MCF 10A (cell line): ENCODE measurements at regions not wholly inside any gene's neighbourhood (a gene's known extent, or its start where the extent isn't known, plus 50 kb on each side); places are given as distances from the start of the nearest gene placed in this dataset.
A peak's percentile ranks its signal among the peaks of the same experiment; 100 is the strongest.
"Not testable (repeated sequence)": the region's sequence is repeated elsewhere in the genome, so short reads cannot be mapped to it uniquely, and the experiment has no call there.

Experiments used
- BruUV-seq: library from RNA; stranded (reverse); fragments of 400-500 nt; replicated peaks from 2 replicates; lab custom pipeline; 2021; lab: Mats Ljungman, UMichigan
- CTCF ChIA-PET: fragments of 300-600 bp; sonication (Branson Sonifier 250); formaldehyde crosslinking; extraction: SDS; loops from one replicate; lab custom pipeline; 2021; ENCODE audit warnings: antibody characterized with exemption, inconsistent platforms; lab: Yijun Ruan, JAX
- POLR2A ChIA-PET: fragments of 300-600, 350-650 bp; sonication (Branson Sonifier 250); formaldehyde crosslinking; extraction: SDS; loops from one replicate; lab custom pipeline; 2020; ENCODE audit warnings: antibody characterized with exemption, inconsistent platforms; lab: Yijun Ruan, JAX
- DNase-seq: peaks from one replicate; pipeline ENCODE4 v3.0.0-alpha.2; 2018; ENCODE audit not compliant: unreplicated experiment
- H3K27ac Mint-ChIP-seq: one replicate; pipeline ENCODE4 v1.8.0; 2022; ENCODE audit warnings: mild to moderate bottlenecking, low read depth, mixed read lengths; ENCODE audit not compliant: unreplicated experiment
- H3K27me3 Mint-ChIP-seq: one replicate; pipeline ENCODE4 v1.8.0; 2022; ENCODE audit warnings: mixed read lengths; ENCODE audit not compliant: insufficient read depth, unreplicated experiment
- H3K36me3 Mint-ChIP-seq: one replicate; pipeline ENCODE4 v1.8.0; 2022; ENCODE audit warnings: mild to moderate bottlenecking, moderate library complexity, mixed read lengths; ENCODE audit not compliant: insufficient read depth, unreplicated experiment
- H3K4me1 Mint-ChIP-seq: one replicate; pipeline ENCODE4 v1.8.0; 2022; ENCODE audit warnings: mixed read lengths; ENCODE audit not compliant: insufficient read depth, unreplicated experiment
- H3K4me3 Mint-ChIP-seq: one replicate; pipeline ENCODE4 v1.8.0; 2022; ENCODE audit warnings: mild to moderate bottlenecking, moderate library complexity, mixed read lengths; ENCODE audit not compliant: unreplicated experiment
- H3K9me3 Mint-ChIP-seq: one replicate; pipeline ENCODE4 v1.8.0; 2022; ENCODE audit warnings: mixed read lengths; ENCODE audit not compliant: unreplicated experiment
- intact Hi-C: fragments of 100-400 bp; cut with micrococcal nuclease; formaldehyde crosslinking; loops from 2 replicates; pipeline ENCODE4 v1.14.1; 2022
- TF ChIP-seq, protein P1 (sequence below): fragments of 200-600 bp; IDR thresholded peaks from one replicate; pipeline ENCODE4 v1.8.0; 2022; ENCODE audit warnings: antibody characterized with exemption, mild to moderate bottlenecking; ENCODE audit not compliant: unreplicated experiment

DNA sequence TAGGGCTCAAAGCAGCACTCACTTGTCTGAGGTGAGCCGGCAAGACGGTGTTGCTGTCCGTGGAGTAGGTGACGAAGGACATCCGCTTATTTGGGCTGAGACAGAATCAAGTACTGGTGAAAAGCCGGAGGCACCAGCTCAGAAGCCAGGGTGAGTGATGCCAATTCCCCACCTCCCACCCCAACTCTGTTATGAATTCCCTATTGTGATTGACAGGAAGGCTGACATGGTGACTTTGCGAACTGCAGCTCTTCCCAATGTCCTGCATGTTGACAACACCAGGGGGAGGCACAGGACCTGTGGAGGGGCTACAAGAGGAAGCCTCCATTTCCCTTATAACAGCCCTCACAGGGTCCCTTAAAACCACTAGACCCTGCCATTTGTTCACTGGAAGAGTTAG lies 52.3 kb upstream of the MSMB start:
- TF ChIP-seq, protein P1, sequence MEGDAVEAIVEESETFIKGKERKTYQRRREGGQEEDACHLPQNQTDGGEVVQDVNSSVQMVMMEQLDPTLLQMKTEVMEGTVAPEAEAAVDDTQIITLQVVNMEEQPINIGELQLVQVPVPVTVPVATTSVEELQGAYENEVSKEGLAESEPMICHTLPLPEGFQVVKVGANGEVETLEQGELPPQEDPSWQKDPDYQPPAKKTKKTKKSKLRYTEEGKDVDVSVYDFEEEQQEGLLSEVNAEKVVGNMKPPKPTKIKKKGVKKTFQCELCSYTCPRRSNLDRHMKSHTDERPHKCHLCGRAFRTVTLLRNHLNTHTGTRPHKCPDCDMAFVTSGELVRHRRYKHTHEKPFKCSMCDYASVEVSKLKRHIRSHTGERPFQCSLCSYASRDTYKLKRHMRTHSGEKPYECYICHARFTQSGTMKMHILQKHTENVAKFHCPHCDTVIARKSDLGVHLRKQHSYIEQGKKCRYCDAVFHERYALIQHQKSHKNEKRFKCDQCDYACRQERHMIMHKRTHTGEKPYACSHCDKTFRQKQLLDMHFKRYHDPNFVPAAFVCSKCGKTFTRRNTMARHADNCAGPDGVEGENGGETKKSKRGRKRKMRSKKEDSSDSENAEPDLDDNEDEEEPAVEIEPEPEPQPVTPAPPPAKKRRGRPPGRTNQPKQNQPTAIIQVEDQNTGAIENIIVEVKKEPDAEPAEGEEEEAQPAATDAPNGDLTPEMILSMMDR: no peak
- no TSS peak for BruUV-seq
- ChIA-PET POLR2A (no interaction called here), CTCF (no interaction called here)
- no peaks in the 10 kb centered on the region for H3K36me3 Mint-ChIP-seq
- no peak for DNase-seq
- intact Hi-C loops: no loop called here
- H3K9me3 Mint-ChIP-seq: no peaks in the 10 kb centered on the region
- peaks cover 20% of the 10 kb centered on the region for H3K27me3 Mint-ChIP-seq
- no peak overlapping the region for H3K27ac Mint-ChIP-seq
- H3K4me3 Mint-ChIP-seq: no peak overlapping the region
- no peaks in the 10 kb centered on the region for H3K4me1 Mint-ChIP-seq

DNA sequence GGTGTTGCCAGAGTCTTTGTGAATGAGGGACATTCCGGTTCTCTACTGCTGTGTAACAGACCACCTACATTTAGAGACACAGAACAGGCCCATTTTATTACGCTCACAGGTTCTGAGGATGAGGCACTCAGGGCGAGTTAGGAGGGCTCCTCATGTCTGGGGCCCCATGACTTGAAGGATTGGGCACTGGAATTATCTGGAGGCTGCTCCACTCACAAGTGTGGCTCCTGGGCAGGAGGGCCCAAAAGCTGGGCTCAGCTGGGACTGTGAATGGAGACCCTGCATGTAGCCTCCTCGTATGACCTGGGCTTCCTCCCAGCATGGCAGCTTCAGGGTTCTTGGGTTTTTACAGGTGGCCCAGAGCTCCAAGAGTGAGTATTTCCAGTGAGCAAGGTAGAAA lies 52.9 kb upstream of the MSMB start:
- DNase-seq, intact Hi-C loops, POLR2A ChIA-PET, H3K4me3 Mint-ChIP-seq, H3K4me1 Mint-ChIP-seq, H3K36me3 Mint-ChIP-seq, BruUV-seq, H3K27ac Mint-ChIP-seq, H3K9me3 Mint-ChIP-seq, CTCF ChIA-PET: not testable (repeated sequence)
- H3K27me3 Mint-ChIP-seq: peaks cover 20% of the 10 kb centered on the region

DNA sequence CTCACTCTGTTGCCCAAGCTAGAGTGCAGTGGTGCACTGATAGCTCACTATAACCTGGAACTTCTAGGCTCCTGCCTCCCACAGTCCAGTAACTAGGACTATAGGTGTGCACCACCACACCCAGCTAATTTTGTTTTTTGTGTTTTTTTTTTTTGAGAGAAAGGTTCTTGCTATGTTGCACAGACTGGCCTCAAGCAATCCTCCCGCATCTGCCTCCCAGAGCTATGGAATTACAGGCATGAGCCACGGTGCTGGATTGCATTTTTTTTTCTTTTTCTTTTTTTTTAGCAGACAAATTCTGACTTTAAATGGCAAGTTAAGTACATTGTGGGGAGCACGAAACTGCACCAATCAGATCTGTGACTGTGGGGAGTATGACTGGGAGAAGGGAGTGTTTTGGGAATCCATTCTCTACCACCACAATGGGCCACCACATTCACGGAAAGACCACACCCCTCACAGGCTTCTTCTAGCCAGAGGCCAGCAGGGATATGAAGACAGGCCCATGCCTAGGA lies 58.1 kb upstream of the MSMB start:
- H3K27me3 Mint-ChIP-seq: peaks cover 46% of the 10 kb centered on the region
- H3K27ac Mint-ChIP-seq: no peak overlapping the region
- intact Hi-C loops: no loop called here
- CTCF ChIA-PET: no interaction called here
- POLR2A ChIA-PET: interaction anchor here (0.7 kb wide), 1 partner anchor 13 kb away, joined by 3 read pairs; no protein-coding TSS in a partner anchor
- H3K9me3 Mint-ChIP-seq: no peaks in the 10 kb centered on the region
- no TSS peak for BruUV-seq
- DNase-seq: no peak
- TF ChIP-seq, protein P1: no peak
- H3K4me3 Mint-ChIP-seq: no peak overlapping the region
- peaks cover 7% of the 10 kb centered on the region for H3K4me1 Mint-ChIP-seq
- no peaks in the 10 kb centered on the region for H3K36me3 Mint-ChIP-seq

DNA sequence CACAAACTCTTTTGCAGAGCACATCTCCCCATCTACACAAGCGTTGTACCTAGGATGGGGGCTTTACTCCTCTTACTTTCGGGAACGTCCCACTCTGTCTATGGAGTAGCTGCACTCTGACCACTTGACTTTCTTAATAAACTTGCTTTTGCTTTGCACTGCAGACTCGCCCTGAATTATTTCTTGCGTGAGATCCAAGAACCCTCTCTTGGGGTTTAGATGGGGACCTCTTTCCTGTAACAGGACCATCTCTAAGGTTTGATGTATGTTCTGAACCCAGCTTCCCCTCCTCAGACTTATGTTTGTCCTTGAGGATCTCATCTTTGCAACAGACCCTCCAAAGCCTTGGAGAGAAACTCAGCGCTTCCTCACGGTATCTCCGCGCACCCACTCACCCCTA lies 59.3 kb upstream of the MSMB start:
- H3K27ac Mint-ChIP-seq, CTCF ChIA-PET, POLR2A ChIA-PET, H3K9me3 Mint-ChIP-seq, H3K4me1 Mint-ChIP-seq, intact Hi-C loops, DNase-seq, H3K36me3 Mint-ChIP-seq, BruUV-seq: not testable (repeated sequence)
- peaks cover 41% of the 10 kb centered on the region for H3K27me3 Mint-ChIP-seq
- peak overlapping the region; percentile 65 for H3K4me3 Mint-ChIP-seq

DNA sequence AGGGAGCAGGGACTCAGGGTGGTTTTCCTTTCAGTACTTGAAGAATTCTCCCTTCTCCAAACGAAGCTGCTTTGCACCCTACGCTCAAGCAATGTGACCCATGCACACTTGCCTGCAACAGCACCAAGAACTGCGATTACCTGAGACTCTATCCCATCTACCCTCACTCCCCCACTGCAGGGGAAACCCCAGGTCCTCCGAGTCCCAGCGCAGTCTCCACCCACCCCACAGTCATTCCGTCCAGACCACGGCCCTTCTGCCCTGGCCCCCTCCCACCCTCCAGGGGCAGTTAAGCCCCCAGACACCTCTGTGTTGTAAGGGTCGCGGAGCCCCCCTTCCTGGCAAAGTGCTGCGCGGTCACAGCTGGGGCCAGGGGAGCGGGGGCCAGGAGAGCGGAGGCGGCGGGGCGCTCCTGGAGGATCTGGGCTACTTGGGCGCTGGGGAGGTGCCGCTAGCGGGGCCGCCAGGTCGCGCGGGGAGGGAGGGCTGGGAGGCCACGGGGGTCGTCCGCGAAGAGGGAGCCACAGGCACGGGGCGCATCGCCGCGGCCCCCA lies 59.9 kb upstream of the MSMB start:
- H3K4me1 Mint-ChIP-seq, intact Hi-C loops, DNase-seq, BruUV-seq, H3K27ac Mint-ChIP-seq, H3K9me3 Mint-ChIP-seq, H3K36me3 Mint-ChIP-seq, POLR2A ChIA-PET: not testable (repeated sequence)
- H3K4me3 Mint-ChIP-seq: peak overlapping the region; percentile 65
- peaks cover 36% of the 10 kb centered on the region for H3K27me3 Mint-ChIP-seq
- CTCF ChIA-PET: interaction anchor here (0.6 kb wide), 1 partner anchor 77 kb away, joined by 3 read pairs; no protein-coding TSS in a partner anchor
